Mammary epithelial cell (primary cell): ENCODE measurements at regions not wholly inside any gene's neighbourhood (a gene's known extent, or its start where the extent isn't known, plus 50 kb on each side); places are given as distances from the start of the nearest gene placed in this dataset.

Experiments
- CTCF ChIP-seq, 2 donors: IDR thresholded peaks in 1 of 2; conservative IDR thresholded peaks in 1 of 2; 2 replicates each; pipeline ENCODE4 v1.5.1; 2011 to 2012; ENCODE audit warnings: inconsistent platforms in 2 of 2, low read length in 2 of 2, mild to moderate bottlenecking in 2 of 2, control low read depth in 1 of 2, low read depth in 1 of 2; ENCODE audit not compliant: insufficient read depth in 1 of 2; ENCODE audit errors: extremely low read depth in 1 of 2
- EZH2 ChIP-seq: IDR thresholded peaks from 2 replicates; pipeline ENCODE4 v1.6.1; 2012; ENCODE audit warnings: low read length, inconsistent platforms, borderline replicate concordance

GRCh38 chr2:75310876-75311275 lies 111.6 kb upstream of the TACR1 start:
- no peak for TF ChIP-seq CTCF (conservative IDR thresholded peaks at IDR 0.05 in 1 of 2, IDR thresholded peaks at IDR 0.05 in 1 of 2; ENCODE audit: extremely low read depth in 1 of 2, insufficient read depth in 1 of 2, low read depth in 1 of 2, low read length in 2 of 2)
- TF ChIP-seq EZH2, result no peak
